GM21367 (cell line): ENCODE measurements at regions not wholly inside any gene's neighbourhood (a gene's known extent, or its start where the extent isn't known, plus 50 kb on each side); places are given as distances from the start of the nearest gene placed in this dataset.
"Not testable (repeated sequence)": the region's sequence is repeated elsewhere in the genome, so short reads cannot be mapped to it uniquely, and the experiment has no call there.

Source experiments
- ATAC-seq: cut with Tn5 transposase; IDR thresholded peaks from one replicate; pipeline ENCODE4 v1.9.1; 2021; ENCODE audit not compliant: unreplicated experiment

DNA sequence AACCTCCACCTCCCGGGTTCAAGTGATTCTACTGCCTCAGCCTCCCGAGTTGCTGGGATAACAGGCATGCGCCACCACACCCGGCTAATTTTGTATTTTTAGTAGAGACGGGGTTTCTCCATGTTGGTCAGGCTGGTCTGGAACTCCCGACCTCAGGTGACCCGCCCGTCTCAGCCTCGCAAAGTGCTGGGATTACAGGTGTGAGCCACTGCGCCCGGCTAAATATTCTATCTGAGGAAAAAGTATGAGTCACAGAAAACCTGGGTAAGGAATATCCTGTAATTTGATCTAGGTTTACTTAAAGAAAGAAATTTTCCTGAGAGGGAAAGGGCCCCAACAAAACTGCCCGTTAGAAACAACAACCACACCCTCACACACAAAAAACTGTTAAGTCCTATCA is 776.2 kb upstream of the NCAM2 start:
- ATAC-seq, result not testable (repeated sequence)

DNA sequence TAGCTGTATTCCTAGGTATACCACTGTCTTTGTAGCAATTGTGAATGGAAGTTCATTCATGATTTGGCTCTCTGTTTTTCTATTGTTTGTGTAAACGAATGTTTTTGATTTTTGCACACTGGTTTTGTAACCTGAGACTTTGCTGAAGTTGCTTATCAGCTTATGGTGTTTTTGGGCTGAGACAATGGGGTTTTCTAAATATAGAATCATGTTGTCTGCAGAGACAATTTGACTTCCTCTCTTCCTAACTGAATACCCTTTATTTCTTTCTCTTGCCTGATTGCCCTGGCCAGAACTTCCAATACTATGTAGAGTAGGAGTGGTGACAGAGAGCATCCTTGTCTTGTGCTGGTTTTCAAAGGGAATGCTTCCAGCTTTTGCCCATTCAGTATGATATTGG is 761.6 kb upstream of the NCAM2 start:
- not testable (repeated sequence) for ATAC-seq

DNA sequence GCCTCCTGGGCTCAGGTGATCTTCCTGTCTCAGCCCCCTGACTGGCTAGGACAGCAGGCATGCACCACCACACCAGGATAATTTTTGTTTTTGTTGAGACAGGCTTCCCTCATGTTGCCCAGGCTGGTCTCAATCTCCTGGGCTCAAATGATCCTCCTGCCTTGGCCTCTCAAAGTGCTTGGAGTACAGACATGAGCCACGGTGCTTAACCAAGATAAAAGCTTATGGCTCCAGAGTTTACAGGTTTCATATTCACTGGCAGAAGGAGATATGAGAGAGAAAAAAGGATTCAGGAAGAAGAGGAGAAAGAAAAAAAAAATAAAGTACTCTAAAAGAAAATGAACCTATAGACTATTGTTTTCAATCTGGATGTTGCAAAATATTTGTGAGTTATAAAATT is 748.8 kb upstream of the NCAM2 start:
- no peak for ATAC-seq

DNA sequence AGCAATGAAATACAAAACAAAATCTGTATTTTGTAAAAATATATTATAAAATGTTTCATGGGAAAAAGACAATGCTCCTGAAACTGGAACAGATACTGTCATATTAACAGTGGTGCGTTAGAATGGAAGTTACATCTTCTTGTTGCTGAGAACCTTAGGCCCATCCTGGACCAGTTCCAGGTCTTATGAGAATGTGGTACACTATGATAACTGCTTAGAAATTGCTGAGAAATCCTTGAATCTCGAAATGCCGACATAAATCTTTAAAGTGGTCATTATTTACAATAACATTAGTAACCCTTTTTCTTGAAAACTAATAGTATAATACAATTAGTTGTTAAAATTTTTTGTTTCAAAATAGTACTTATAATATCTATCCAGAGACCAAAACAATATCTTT is 747.9 kb upstream of the NCAM2 start:
- ATAC-seq, result no peak

DNA sequence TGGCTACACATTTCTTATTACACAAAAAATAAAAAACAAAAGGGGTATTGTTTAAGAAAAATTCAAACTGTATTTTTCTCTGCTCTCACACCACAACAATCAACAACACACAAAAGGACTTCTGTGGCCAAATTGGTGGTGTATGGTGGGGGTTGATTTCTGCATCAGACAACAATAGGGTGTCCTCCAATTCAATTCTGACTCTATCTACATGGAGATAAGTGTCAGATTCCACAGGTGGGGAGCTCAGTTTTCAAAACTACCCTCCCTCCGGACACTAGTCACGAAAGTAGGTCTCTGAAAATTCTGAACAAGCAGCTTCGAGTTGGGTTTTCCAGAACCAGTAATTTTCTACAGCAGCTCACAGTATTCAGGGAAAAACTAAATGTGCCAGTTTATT is 744.9 kb upstream of the NCAM2 start:
- ATAC-seq, result no peak

DNA sequence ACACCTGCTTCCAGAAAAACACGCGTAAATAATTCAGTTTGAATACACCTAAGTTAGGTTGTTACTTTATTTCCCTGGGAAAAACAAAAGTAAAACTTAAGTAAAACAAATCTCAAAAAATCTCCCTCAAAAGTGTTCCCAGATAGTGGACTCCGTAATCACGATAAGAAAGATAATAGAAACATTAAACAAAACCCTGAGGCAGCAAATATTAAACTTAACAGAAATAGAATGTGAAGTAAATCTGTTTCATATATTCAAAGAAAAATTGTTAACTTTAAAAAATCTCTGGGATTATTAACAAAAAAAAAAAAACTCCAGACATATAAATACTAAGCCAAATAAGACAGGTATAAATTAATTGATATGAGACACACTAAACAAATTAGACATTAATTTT is 743.2 kb upstream of the NCAM2 start:
- no peak for ATAC-seq

DNA sequence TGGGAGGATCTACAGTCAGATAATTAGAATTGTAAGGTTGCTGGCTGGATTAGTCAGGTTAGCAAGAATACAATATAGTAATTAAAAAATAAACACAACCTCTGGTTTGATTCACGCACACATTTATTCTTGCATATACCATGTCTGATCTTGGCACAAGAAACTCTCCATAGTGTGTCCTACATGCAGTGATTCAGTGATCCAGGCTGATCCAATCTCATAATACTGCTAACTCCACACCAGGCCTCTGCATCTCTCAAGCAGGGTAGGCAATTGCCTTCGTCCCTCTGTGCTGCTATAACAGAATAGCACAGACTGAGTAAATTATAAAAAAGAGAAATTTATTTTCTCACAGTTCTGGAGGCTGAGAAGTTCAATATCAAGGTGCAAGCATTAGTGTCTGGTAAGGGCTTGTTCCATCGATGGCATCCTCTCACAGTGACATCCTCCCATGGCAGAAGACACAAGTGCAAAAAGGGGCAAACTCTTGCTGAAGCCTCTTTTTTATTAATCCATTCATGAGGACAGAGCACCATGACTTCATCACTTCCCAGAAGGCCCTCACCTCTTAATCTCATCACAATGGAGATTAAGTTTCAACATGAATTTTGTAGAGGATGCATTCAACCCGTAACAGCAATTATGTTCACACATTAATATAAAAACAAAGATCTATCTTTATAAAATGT is 741.0 kb upstream of the NCAM2 start:
- no peak for ATAC-seq

DNA sequence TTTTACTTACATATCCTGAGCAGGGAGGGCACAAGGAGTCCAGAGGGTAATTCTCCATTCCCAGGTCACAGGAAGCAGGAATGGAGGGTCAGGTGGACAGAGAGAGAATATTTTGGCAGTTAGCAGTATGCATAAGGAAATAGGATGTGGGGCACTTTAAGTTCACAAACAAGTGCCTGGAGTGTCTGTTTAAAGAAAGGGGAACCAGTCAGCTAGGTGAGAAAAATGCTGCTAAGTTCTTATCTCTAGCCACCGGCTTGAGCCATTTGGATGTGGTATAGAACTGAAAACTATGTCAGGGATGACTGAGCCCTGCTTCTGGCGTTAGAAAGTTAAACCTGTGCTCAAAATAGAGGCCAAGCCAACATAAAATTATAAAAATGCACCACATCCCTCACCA is 739.7 kb upstream of the NCAM2 start:
- no peak for ATAC-seq

DNA sequence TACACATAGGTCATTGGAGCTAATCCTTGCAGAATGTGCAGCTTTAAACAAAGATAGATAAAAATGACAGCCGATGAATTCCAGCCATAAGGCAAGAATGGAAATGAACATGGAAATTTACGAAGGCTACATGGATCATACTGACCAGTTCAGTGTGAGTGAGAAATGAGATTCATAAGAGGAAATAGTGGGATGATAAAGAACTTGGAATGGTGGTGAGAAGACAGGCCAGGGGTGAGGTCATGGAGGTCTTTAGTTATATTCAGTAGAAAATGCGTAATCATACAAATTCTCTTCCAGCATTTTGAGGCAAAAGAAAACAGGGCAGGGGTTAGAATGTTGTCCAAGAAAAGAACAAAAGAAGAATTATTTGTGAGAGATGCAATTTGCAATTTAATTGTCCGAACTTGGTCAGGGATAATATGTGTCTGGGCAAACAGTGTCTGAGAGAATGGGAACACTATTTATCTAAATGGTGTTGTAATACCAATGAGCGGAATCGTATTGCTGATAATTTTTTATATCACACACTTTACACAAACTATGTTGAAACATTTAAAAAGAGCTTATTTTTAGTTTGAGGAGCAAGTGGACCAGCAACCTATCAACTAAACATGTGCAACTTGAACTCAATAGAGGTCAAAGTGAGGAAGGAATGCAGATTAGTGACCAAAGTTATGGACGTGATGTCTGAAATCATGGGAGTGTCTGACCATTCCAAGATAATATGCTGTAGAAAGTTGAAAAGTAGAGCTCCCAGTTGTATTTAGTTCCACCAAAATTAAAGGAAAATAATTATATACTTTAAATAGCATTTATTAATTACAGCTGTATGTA is 739.0 kb upstream of the NCAM2 start:
- no peak for ATAC-seq

DNA sequence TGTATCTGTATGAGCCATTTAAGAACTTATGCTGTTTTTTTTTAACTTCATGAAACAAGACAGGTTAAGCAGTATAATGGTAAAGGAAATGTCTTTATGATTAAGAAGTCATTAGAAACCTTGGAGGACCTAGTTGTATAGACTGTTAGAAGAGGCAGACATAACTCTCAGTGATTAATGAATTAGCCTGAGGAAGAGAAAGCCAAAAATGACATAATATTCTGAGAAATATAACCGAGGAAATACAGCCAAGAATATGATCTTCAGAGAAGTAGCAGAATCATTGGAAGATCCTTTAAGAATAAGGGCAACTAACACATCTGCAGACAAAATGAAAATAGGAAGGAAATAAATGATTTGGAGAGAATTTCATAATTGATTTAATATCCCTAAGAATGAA is 738.1 kb upstream of the NCAM2 start:
- ATAC-seq, result no peak

DNA sequence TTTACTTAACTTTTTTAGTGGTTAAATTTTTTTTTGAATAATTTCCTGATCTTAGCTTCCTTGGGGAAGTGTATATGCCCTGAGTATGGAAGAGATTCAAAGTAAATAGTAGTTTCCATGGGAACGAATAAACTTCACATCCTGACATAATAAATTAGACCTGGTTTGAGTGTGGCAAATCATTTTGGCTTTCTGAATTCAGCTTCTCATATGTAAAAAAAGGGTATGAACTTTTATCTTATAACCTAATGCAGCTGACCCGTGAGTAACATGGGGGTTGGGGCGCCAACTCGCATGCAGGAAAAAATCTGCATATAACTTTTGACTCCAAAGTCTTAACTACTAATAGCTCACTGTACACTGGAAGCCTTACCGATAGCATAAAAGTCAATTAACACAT is 736.8 kb upstream of the NCAM2 start:
- ATAC-seq, result no peak

DNA sequence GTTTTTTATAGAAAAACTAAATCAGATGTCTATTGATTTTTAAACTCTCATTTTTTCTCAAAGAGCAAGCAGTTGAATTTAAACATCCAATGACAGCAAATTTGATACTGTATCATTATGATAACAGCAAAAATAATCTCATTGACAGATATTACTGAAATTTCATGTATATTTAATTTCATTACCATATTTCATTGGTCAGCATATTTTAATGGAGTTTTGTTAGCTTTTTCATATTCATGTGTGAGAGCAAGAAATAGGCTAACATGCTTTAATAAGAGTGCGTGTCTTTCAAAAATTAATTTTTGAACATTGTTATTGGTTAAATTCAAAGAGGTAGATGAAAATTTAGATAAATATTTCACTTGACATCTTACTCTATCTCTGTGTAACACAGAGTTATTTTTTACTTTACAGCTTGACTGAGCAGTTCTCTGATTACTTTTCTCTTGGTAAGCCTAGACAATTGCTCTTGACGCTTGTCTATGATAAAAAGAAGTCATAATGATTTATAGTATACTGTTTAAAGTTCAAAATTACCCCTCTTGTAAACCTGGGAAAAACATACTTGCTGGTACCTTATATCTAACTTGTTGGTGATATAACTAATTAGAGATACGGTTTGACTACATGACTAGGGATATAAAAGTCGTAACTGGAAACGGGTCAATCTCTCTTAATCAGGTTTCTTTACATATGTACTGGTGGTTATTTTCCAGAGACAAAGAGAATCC is 732.3 kb upstream of the NCAM2 start:
- ATAC-seq, result no peak

DNA sequence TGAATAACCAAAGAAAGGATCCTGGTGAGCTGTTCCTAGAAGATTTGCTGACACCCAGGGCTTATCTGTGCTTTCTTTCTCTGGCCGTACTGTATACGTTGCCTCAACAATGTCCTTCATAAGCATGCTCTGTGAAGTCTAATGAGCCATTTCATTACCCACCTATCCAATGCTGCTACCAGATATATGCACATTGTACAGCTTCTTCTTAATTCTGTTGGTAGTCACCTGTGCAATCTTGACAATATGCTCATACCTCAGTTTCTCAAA is 731.8 kb upstream of the NCAM2 start:
- no peak for ATAC-seq

DNA sequence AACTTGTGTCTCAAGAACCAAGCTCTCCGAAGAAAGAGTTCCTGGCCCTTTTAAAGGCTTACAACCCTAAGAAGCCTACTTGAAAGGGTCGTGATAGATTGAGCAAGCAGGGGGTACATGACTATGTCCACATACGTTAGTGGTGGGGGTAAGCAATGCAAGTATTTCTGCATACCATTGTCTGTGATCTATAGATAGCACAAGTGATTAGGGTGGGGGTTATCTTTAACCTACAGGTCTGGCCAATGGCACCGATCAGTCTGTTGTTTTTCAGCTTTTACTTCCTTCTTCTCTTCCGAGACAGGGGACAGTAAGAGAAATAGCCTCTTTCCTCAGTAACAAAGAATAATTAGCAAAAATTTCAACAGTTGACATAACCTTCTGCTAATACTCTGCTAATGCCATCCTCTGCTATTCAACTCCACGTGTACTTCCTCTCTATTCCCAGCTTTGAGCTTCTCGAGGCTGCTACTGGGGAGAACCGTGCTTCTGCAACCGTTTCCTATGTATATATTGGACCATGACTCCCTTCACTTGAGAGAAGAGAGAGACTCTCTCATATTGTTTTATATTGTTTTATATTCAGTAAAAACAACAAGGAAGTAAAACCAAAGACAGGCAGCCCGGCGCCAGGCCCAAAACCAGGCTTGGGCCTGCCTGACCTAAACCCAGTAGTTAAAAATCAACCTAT is 727.7 kb upstream of the NCAM2 start:
- no peak for ATAC-seq

DNA sequence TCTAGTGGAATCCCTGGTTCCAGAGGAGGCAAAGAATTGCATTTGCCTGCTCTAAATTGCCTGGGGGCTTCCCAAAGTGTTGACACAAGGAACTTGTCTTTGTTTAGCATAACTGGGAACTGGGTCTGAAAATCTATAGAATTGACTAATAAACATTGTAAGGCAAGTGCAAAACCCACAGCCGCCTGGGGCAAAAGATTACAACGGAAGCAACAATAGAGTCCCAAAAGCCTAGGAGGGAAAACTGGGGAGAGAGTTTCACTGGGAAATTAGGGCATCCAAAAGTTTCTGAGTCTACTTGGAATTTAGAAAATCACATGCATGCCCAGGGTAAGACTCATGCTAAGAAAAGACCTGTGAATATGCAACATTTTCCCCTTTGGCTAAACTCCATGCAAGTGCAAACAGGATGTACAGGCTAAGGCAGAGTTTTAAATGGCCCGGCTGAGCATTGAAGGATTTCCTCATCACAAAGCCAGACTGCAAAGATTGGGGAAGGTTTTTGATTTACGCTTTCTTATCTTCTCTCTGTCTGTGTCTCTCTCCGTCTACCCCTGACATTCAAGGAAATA is 725.3 kb upstream of the NCAM2 start:
- no peak for ATAC-seq

DNA sequence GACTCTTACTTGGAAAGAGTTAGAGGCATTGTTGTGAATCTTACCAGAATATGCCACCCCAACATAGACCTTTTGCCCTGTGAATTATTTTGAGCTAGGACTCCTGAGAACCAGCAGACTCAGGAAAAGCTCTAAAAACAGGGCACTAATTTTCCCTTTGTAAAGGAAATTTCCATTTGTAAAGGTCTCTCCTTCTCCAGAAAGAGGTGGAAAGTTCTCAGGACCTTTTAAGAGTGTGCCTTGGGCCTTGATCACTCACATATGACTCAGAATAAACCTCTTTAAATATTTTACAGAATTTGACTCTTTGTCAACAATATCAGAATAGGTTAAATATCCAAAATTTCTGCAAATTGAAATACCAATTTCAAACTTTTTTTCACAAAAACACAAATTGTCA is 721.8 kb upstream of the NCAM2 start:
- ATAC-seq, result no peak

DNA sequence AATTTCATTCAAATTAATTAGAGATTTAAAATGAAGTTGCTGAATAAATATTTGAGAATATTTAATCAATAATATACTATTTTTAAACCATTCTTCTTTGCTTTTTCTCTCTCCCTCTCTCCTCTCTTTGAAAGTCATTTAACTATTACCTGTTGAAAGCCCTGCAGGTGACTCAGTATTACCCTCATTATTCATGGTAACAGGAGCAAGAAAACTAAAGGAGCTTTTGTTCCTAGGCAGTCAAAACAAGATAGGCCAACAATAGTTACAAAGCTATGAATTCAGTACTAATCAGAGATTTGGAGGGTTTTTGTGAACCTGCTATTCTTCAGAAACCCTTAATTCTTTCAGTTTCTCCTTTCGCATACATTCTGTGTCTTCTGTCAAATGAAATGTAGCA is 721.3 kb upstream of the NCAM2 start:
- no peak for ATAC-seq

DNA sequence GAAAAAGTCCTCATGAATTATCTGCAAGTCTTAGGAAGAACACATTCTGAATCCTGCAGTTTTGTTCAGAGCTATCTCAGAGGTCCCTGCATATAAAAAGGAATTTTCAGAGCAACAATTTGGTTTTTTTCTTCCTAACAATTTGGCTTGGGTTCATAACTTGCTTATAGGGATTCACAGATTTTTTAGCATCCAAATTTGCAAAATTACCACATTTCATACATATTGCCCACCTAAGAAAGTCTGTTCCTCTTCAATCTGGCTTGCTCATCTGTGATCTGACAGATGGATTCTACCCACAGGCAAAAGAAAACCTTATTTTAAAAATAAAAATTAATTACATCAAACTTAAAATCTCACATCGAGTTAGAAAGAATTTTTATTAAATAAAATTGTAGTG is 714.4 kb upstream of the NCAM2 start:
- ATAC-seq, result no peak

DNA sequence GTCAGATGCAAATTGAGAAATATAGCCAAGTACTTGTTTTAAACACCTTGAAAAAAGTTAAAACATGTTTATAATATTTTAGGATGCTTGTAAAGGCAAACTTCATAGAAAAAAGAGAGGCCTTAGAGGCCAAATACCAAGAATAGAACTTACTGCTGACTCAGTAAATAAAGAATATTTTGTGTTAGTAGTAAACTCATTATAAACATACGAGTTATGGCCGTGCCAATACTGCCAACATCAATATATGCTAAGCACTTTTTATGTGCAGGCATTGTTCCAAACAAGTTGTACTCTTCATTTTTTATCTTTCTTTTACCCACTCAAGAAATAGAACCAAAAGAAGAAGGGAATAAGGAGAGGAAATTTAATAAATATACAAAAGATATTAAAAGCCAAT is 705.9 kb upstream of the NCAM2 start:
- no peak for ATAC-seq

DNA sequence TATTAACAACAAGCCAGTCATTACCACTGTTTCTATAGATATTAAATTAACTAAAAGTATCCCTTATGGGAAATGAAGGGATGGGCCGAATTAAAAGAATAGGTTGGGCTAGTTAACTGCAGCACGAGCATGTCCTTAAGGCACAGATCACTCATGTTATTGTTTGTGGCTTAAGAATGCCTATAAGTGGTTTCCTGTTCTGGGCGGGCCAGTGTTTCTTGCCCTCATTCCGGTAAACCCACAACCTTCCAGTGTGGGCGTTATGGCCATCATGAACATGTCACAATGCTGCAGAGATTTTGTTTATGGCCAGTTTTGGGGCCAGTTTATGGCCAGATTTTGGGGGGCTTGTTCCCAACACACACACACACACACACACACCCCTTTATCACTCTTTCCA is 705.4 kb upstream of the NCAM2 start:
- not testable (repeated sequence) for ATAC-seq

DNA sequence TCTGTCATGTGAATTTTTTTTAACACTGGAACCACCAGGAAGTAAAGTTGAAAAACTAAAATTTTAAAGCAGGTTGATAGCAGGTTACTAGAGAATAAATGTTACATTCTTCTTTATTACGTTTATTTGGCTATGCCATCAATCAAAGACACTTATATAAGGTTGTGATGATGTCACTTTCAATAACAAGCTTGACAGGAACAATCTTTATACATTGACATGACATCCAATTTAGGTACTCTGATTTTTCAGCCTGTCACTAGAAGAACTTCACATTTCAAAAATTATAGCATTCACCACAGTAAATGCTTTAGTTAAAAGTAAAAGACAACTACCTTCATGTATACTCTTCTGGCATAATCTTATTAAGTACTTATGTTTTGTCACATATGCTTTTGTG is 696.8 kb upstream of the NCAM2 start:
- ATAC-seq, result no peak
